ENCODE measurements at regions not wholly inside any gene's neighbourhood (a gene's known extent, or its start where the extent isn't known, plus 50 kb on each side); places are given as distances from the start of the nearest gene placed in this dataset.

- Mint-ChIP-seq H3K9me3 (peaks cover 2 to 4% of the 10 kb centered on the region in 2 donors), H3K27me3 (ENCODE audit: low read depth in 2 of 2) (no peaks in the 10 kb centered on the region), H3K27ac (no peak overlapping the region), H3K4me3 (no peak overlapping the region), H3K4me1 (no peaks in the 10 kb centered on the region), H3K36me3 (no peaks in the 10 kb centered on the region)
- TF ChIP-seq, protein P1, sequence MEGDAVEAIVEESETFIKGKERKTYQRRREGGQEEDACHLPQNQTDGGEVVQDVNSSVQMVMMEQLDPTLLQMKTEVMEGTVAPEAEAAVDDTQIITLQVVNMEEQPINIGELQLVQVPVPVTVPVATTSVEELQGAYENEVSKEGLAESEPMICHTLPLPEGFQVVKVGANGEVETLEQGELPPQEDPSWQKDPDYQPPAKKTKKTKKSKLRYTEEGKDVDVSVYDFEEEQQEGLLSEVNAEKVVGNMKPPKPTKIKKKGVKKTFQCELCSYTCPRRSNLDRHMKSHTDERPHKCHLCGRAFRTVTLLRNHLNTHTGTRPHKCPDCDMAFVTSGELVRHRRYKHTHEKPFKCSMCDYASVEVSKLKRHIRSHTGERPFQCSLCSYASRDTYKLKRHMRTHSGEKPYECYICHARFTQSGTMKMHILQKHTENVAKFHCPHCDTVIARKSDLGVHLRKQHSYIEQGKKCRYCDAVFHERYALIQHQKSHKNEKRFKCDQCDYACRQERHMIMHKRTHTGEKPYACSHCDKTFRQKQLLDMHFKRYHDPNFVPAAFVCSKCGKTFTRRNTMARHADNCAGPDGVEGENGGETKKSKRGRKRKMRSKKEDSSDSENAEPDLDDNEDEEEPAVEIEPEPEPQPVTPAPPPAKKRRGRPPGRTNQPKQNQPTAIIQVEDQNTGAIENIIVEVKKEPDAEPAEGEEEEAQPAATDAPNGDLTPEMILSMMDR (IDR thresholded peaks at IDR 0.05), result no peak
- DNase-seq (no peak), ATAC-seq (no peak)
- Histone ChIP-seq H3K36me3 (ENCODE audit: control insufficient read depth, insufficient read depth, low read length) (no peaks in the 10 kb centered on the region), H3K27ac (ENCODE audit: low read length) (no peak overlapping the region), H3K4me1 (ENCODE audit: control insufficient read depth, insufficient read depth, low read length) (no peaks in the 10 kb centered on the region), H3K27me3 (ENCODE audit: control insufficient read depth, insufficient read depth, low read length) (no peaks in the 10 kb centered on the region), H3K4me3 (ENCODE audit: low read length) (no peak overlapping the region), H3K9me3 (ENCODE audit: control insufficient read depth, insufficient read depth, low read length) (no peaks in the 10 kb centered on the region)
- intact Hi-C loops (cut with micrococcal nuclease), result no loop called here
- WGBS (ENCODE audit: insufficient coverage), result 85% methylated on average over 20 of the region's 20 CpGs
Measured at GRCh38 chr11:70894566-70895365, 357.6 kb downstream of the SHANK2 start.

- DNase-seq (no peak), ATAC-seq (no peak)
- Mint-ChIP-seq H3K4me3 (no peak overlapping the region), H3K27ac (no peak overlapping the region), H3K36me3 (no peaks in the 10 kb centered on the region), H3K4me1 (no peaks in the 10 kb centered on the region), H3K9me3 (peaks cover 2 to 4% of the 10 kb centered on the region in 2 donors), H3K27me3 (ENCODE audit: low read depth in 2 of 2) (no peaks in the 10 kb centered on the region)
- Histone ChIP-seq H3K9me3 (ENCODE audit: control insufficient read depth, insufficient read depth, low read length) (no peaks in the 10 kb centered on the region), H3K4me1 (ENCODE audit: control insufficient read depth, insufficient read depth, low read length) (no peaks in the 10 kb centered on the region), H3K4me3 (ENCODE audit: low read length) (no peak overlapping the region), H3K27ac (ENCODE audit: low read length) (no peak overlapping the region), H3K27me3 (ENCODE audit: control insufficient read depth, insufficient read depth, low read length) (no peaks in the 10 kb centered on the region), H3K36me3 (ENCODE audit: control insufficient read depth, insufficient read depth, low read length) (no peaks in the 10 kb centered on the region)
- TF ChIP-seq, protein P1 (IDR thresholded peaks at IDR 0.05), result no peak
- intact Hi-C loops (cut with micrococcal nuclease), result no loop called here
- WGBS (ENCODE audit: insufficient coverage), result 89% methylated on average over 11 of the region's 11 CpGs
Measured at GRCh38 chr11:70895366-70895670, 357.1 kb downstream of the SHANK2 start.

- no peaks in the 10 kb centered on the region for H3K27me3 Mint-ChIP-seq (ENCODE audit: low read depth in 2 of 2)
- Histone ChIP-seq H3K9me3 (ENCODE audit: control insufficient read depth, insufficient read depth, low read length) (no peaks in the 10 kb centered on the region), H3K36me3 (ENCODE audit: control insufficient read depth, insufficient read depth, low read length) (no peaks in the 10 kb centered on the region), H3K4me3 (ENCODE audit: low read length) (no peak overlapping the region), H3K27ac (ENCODE audit: low read length) (no peak overlapping the region), H3K27me3 (ENCODE audit: control insufficient read depth, insufficient read depth, low read length) (no peaks in the 10 kb centered on the region), H3K4me1 (ENCODE audit: control insufficient read depth, insufficient read depth, low read length) (no peaks in the 10 kb centered on the region)
- H3K4me1 Mint-ChIP-seq, result no peaks in the 10 kb centered on the region
- DNase-seq (no peak), ATAC-seq (no peak)
- no peak overlapping the region for H3K27ac Mint-ChIP-seq
- intact Hi-C loops (cut with micrococcal nuclease), result no loop called here
- TF ChIP-seq, protein P1 (IDR thresholded peaks at IDR 0.05), result no peak
- no peaks in the 10 kb centered on the region for H3K36me3 Mint-ChIP-seq
- no peak overlapping the region for H3K4me3 Mint-ChIP-seq
- H3K9me3 Mint-ChIP-seq, result peaks cover 2 to 4% of the 10 kb centered on the region in 2 donors
- WGBS (ENCODE audit: insufficient coverage), result no CpG with 5 or more reads among the region's 1 CpG
Measured at GRCh38 chr11:70897429-70897828, 354.9 kb downstream of the SHANK2 start.

GRCh38 chr11:70899616-70900015 is 352.8 kb downstream of the SHANK2 start:
- Histone ChIP-seq H3K36me3 (ENCODE audit: control insufficient read depth, insufficient read depth, low read length) (no peaks in the 10 kb centered on the region), H3K9me3 (ENCODE audit: control insufficient read depth, insufficient read depth, low read length) (no peaks in the 10 kb centered on the region), H3K27me3 (ENCODE audit: control insufficient read depth, insufficient read depth, low read length) (no peaks in the 10 kb centered on the region), H3K27ac (ENCODE audit: low read length) (no peak overlapping the region), H3K4me1 (ENCODE audit: control insufficient read depth, insufficient read depth, low read length) (no peaks in the 10 kb centered on the region), H3K4me3 (ENCODE audit: low read length) (no peak overlapping the region)
- H3K4me1 Mint-ChIP-seq, result no peaks in the 10 kb centered on the region
- TF ChIP-seq, protein P1 (IDR thresholded peaks at IDR 0.05), result no peak
- peaks cover 2 to 4% of the 10 kb centered on the region in 2 donors for H3K9me3 Mint-ChIP-seq
- no peak for ATAC-seq
- no peak overlapping the region for H3K4me3 Mint-ChIP-seq
- WGBS (ENCODE audit: insufficient coverage), result 91% methylated on average over 6 of the region's 6 CpGs
- H3K27ac Mint-ChIP-seq, result no peak overlapping the region
- no peaks in the 10 kb centered on the region for H3K27me3 Mint-ChIP-seq (ENCODE audit: low read depth in 2 of 2)
- H3K36me3 Mint-ChIP-seq, result no peaks in the 10 kb centered on the region
- DNase-seq, result no peak
- intact Hi-C loops (cut with micrococcal nuclease), result no loop called here
